ENCODE measurements at regions not wholly inside any gene's neighbourhood (a gene's known extent, or its start where the extent isn't known, plus 50 kb on each side); places are given as distances from the start of the nearest gene placed in this dataset.

DNA sequence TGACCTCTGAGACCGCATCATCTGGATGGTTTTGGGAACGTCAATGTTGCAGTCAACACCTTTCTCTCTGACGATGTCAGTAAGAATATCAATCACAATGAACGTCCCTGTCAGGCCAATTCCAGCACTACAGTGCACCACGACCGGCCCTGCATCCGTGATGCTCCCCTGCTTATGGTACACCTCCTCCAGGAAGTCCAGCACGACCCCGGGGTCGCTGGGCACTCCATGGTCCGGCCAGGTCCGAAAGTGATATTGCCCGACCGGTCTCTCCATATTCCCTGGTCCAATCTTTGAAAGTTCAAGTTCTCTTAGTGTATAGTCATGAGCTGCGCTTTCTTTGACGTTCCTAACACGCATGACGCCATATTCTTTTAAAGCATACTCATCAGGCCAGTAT lies 203.6 kb upstream of the PRDM9 start:
- no peak overlapping the region for H3K4me3 ChIP-seq (ENCODE audit: insufficient read depth, low read length, poor library complexity, severe bottlenecking)

GRCh38 chr5:23303435-23303834 lies 204.0 kb upstream of the PRDM9 start:
- Histone ChIP-seq H3K79me2 (ENCODE audit: insufficient read depth, low read length) (no peaks in the 10 kb centered on the region), H4K20me1 (ENCODE audit: low read depth, low read length) (no peaks in the 10 kb centered on the region), H3K9me3 (ENCODE audit: insufficient read depth, low read length) (no peaks in the 10 kb centered on the region), H3F3A (ENCODE audit: insufficient read depth) (no peaks in the 10 kb centered on the region), H3K27ac (ENCODE audit: low read depth, low read length) (no peak overlapping the region), H3K9me2 (replicated peaks; ENCODE audit: insufficient read depth, low read length) (no peaks in the 10 kb centered on the region), H3K27me3 (ENCODE audit: low read length) (no peaks in the 10 kb centered on the region), H3K36me3 (ENCODE audit: low read length) (no peaks in the 10 kb centered on the region), H3K9ac (ENCODE audit: low read length) (no peak overlapping the region), H3K4me2 (ENCODE audit: low read depth, low read length, poor library complexity, severe bottlenecking) (no peak overlapping the region), H2AFZ (ENCODE audit: low read depth, low read length, severe bottlenecking) (peak overlapping the region; percentile 16), H3K4me3 (ENCODE audit: insufficient read depth, low read length, poor library complexity, severe bottlenecking) (no peak overlapping the region)
- TF ChIP-seq, protein P1, sequence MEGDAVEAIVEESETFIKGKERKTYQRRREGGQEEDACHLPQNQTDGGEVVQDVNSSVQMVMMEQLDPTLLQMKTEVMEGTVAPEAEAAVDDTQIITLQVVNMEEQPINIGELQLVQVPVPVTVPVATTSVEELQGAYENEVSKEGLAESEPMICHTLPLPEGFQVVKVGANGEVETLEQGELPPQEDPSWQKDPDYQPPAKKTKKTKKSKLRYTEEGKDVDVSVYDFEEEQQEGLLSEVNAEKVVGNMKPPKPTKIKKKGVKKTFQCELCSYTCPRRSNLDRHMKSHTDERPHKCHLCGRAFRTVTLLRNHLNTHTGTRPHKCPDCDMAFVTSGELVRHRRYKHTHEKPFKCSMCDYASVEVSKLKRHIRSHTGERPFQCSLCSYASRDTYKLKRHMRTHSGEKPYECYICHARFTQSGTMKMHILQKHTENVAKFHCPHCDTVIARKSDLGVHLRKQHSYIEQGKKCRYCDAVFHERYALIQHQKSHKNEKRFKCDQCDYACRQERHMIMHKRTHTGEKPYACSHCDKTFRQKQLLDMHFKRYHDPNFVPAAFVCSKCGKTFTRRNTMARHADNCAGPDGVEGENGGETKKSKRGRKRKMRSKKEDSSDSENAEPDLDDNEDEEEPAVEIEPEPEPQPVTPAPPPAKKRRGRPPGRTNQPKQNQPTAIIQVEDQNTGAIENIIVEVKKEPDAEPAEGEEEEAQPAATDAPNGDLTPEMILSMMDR (IDR thresholded peaks at IDR 0.05; ENCODE audit: insufficient read depth, low read length, poor library complexity, severe bottlenecking): no peak
- no peak for TF ChIP-seq EZH2phosphoT487 (conservative IDR thresholded peaks at IDR 0.05; ENCODE audit: low read length)

More for the DNA sequence above, 203.6 kb upstream of the PRDM9 start:
- Histone ChIP-seq H4K20me1 (ENCODE audit: low read depth, low read length) (no peaks in the 10 kb centered on the region), H3K27ac (ENCODE audit: low read depth, low read length) (no peak overlapping the region), H3F3A (ENCODE audit: insufficient read depth) (no peaks in the 10 kb centered on the region), H3K27me3 (ENCODE audit: low read length) (no peaks in the 10 kb centered on the region), H3K9me2 (replicated peaks; ENCODE audit: insufficient read depth, low read length) (no peaks in the 10 kb centered on the region), H3K36me3 (ENCODE audit: low read length) (no peaks in the 10 kb centered on the region), H3K9ac (ENCODE audit: low read length) (no peak overlapping the region), H3K4me2 (ENCODE audit: low read depth, low read length, poor library complexity, severe bottlenecking) (no peak overlapping the region), H2AFZ (ENCODE audit: low read depth, low read length, severe bottlenecking) (peak overlapping the region; percentile 16), H3K9me3 (ENCODE audit: insufficient read depth, low read length) (no peaks in the 10 kb centered on the region), H3K79me2 (ENCODE audit: insufficient read depth, low read length) (no peaks in the 10 kb centered on the region)
- TF ChIP-seq EZH2phosphoT487 (conservative IDR thresholded peaks at IDR 0.05; ENCODE audit: low read length): no peak
- TF ChIP-seq, protein P1 (IDR thresholded peaks at IDR 0.05; ENCODE audit: insufficient read depth, low read length, poor library complexity, severe bottlenecking): no peak

- H3K36me3 ChIP-seq (ENCODE audit: low read length): no peaks in the 10 kb centered on the region
- no peaks in the 10 kb centered on the region for H3K9me3 ChIP-seq (ENCODE audit: insufficient read depth, low read length)
- H3K79me2 ChIP-seq (ENCODE audit: insufficient read depth, low read length): no peaks in the 10 kb centered on the region
- no peak overlapping the region for H3K27ac ChIP-seq (ENCODE audit: low read depth, low read length)
- no peak overlapping the region for H2AFZ ChIP-seq (ENCODE audit: low read depth, low read length, severe bottlenecking)
- H3K4me3 ChIP-seq (ENCODE audit: insufficient read depth, low read length, poor library complexity, severe bottlenecking): no peak overlapping the region
- TF ChIP-seq, protein P1 (IDR thresholded peaks at IDR 0.05; ENCODE audit: insufficient read depth, low read length, poor library complexity, severe bottlenecking): no peak
- no peak for TF ChIP-seq EZH2phosphoT487 (conservative IDR thresholded peaks at IDR 0.05; ENCODE audit: low read length)
- no peak overlapping the region for H3K9ac ChIP-seq (ENCODE audit: low read length)
- H3F3A ChIP-seq (ENCODE audit: insufficient read depth): no peaks in the 10 kb centered on the region
- no peaks in the 10 kb centered on the region for H3K27me3 ChIP-seq (ENCODE audit: low read length)
- H4K20me1 ChIP-seq (ENCODE audit: low read depth, low read length): no peaks in the 10 kb centered on the region
- H3K4me2 ChIP-seq (ENCODE audit: low read depth, low read length, poor library complexity, severe bottlenecking): no peak overlapping the region
- no peaks in the 10 kb centered on the region for H3K9me2 ChIP-seq (replicated peaks; ENCODE audit: insufficient read depth, low read length)
Measured at GRCh38 chr5:23302438-23302837, 205.0 kb upstream of the PRDM9 start.

Data from SU-DHL-6 (cell line).